SK-N-SH (cell line): ENCODE measurements at regions not wholly inside any gene's neighbourhood (a gene's known extent, or its start where the extent isn't known, plus 50 kb on each side); places are given as distances from the start of the nearest gene placed in this dataset.

Source experiments
- EP300 ChIP-seq, 2 experiments: IDR thresholded peaks; 2 replicates each; pipeline versions ENCODE4 v1.4.0 to v1.6.1; 2012; ENCODE audit warnings: borderline replicate concordance in 1 of 2, low read depth in 1 of 2, low read length in 1 of 2
- GABPA ChIP-seq: IDR thresholded peaks from 2 replicates; pipeline ENCODE4 v1.4.0; 2012; ENCODE audit warnings: low read depth, mild to moderate bottlenecking
- SIN3A ChIP-seq: IDR thresholded peaks from 2 replicates; pipeline ENCODE4 v1.6.1; 2012; ENCODE audit warnings: low read depth, mild to moderate bottlenecking, low read length, moderate library complexity, borderline replicate concordance
- TAF1 ChIP-seq: IDR thresholded peaks from 2 replicates; pipeline ENCODE4 v1.6.1; 2012; ENCODE audit warnings: low read depth, mild to moderate bottlenecking, low read length, moderate library complexity, borderline replicate concordance
- TF ChIP-seq, protein P1 (sequence below): IDR thresholded peaks from 2 replicates; pipeline ENCODE4; 2012
- TF ChIP-seq, protein P2 (sequence below): fragments of 200-600 bp; sonication (generic); IDR thresholded peaks from 2 replicates; pipeline ENCODE4 v1.6.1; 2017; ENCODE audit warnings: antibody characterized with exemption, mild to moderate bottlenecking, moderate library complexity
- TF ChIP-seq, protein P3 (sequence below): fragments of 150-350 bp; IDR thresholded peaks from 2 replicates; pipeline ENCODE4 v1.6.1; 2017; ENCODE audit warnings: antibody characterized with exemption, low read length, low read depth, borderline replicate concordance

- TF ChIP-seq, protein P1, sequence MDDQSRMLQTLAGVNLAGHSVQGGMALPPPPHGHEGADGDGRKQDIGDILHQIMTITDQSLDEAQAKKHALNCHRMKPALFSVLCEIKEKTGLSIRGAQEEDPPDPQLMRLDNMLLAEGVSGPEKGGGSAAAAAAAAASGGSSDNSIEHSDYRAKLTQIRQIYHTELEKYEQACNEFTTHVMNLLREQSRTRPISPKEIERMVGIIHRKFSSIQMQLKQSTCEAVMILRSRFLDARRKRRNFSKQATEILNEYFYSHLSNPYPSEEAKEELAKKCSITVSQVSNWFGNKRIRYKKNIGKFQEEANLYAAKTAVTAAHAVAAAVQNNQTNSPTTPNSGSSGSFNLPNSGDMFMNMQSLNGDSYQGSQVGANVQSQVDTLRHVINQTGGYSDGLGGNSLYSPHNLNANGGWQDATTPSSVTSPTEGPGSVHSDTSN = no peak
- TF ChIP-seq SIN3A (no peak), GABPA (no peak), EP300 (IDR thresholded peaks at IDR 0.05; ENCODE audit: borderline replicate concordance in 1 of 2, low read depth in 1 of 2, low read length in 1 of 2) (no peak), TAF1 (no peak)
- TF ChIP-seq, protein P2, sequence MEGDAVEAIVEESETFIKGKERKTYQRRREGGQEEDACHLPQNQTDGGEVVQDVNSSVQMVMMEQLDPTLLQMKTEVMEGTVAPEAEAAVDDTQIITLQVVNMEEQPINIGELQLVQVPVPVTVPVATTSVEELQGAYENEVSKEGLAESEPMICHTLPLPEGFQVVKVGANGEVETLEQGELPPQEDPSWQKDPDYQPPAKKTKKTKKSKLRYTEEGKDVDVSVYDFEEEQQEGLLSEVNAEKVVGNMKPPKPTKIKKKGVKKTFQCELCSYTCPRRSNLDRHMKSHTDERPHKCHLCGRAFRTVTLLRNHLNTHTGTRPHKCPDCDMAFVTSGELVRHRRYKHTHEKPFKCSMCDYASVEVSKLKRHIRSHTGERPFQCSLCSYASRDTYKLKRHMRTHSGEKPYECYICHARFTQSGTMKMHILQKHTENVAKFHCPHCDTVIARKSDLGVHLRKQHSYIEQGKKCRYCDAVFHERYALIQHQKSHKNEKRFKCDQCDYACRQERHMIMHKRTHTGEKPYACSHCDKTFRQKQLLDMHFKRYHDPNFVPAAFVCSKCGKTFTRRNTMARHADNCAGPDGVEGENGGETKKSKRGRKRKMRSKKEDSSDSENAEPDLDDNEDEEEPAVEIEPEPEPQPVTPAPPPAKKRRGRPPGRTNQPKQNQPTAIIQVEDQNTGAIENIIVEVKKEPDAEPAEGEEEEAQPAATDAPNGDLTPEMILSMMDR = no peak
- TF ChIP-seq, protein P3, sequence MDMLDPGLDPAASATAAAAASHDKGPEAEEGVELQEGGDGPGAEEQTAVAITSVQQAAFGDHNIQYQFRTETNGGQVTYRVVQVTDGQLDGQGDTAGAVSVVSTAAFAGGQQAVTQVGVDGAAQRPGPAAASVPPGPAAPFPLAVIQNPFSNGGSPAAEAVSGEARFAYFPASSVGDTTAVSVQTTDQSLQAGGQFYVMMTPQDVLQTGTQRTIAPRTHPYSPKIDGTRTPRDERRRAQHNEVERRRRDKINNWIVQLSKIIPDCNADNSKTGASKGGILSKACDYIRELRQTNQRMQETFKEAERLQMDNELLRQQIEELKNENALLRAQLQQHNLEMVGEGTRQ = no peak
Observed at GRCh38 chr4:125519371-125520146, 204.8 kb downstream of the FAT4 start.
